GM18868 (cell line): ENCODE measurements at regions not wholly inside any gene's neighbourhood (a gene's known extent, or its start where the extent isn't known, plus 50 kb on each side); places are given as distances from the start of the nearest gene placed in this dataset.

Experiments
- ATAC-seq: cut with Tn5 transposase; IDR thresholded peaks from one replicate; pipeline ENCODE4 v1.9.1; 2021; ENCODE audit warnings: mild to moderate bottlenecking, moderate library complexity; ENCODE audit not compliant: unreplicated experiment

GRCh38 chr15:69782809-69783208, 314.9 kb downstream of the TLE3 start:
- ATAC-seq = no peak

DNA sequence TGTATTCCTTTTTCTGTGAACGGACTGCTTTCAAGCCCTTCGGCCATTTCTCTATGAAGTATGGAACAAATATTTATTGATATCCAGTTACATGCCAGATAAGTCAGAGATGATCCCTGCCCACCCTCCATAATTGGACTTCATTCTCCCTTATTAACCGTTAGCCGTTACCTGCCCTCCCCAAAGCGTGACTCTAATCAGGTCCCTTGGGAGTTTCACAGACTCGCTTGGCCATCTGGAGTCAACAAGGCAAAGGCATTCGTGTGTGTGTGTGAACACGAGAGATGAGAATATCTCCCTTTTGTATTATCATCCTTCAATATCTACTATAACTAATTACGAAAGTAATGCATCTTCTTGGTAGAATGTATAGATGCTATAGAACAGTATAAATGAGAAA, 314.5 kb downstream of the TLE3 start:
- ATAC-seq = no peak

- ATAC-seq = no peak
Observed at GRCh38 chr15:69784798-69785566, 312.7 kb downstream of the TLE3 start.

- ATAC-seq = no peak
Observed at GRCh38 chr15:69786136-69786701, 311.5 kb downstream of the TLE3 start.

- no peak for ATAC-seq
Observed at GRCh38 chr15:69787791-69788190, 309.9 kb downstream of the TLE3 start.

- no peak for ATAC-seq
Observed at GRCh38 chr15:69789648-69790393, 307.9 kb downstream of the TLE3 start.

DNA sequence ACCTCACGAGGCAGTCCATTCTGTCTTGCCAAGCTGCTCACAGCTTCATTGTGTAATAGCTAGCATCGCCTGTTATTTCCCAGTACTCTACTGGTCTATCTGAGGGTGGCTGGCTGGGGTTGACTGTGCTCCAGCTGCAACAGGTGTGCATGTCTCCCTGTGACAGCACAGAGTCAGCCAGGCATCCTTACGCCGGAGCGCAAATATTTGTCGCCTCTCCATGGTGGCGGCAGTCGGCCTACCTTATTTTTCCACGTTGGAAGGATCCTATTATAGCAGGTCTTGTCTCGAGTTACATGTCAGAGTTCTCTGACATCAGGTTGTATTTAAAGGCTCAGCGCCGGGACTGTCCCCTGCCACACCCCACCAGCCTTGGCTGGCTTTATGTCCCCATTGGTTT, 307.1 kb downstream of the TLE3 start:
- no peak for ATAC-seq

DNA sequence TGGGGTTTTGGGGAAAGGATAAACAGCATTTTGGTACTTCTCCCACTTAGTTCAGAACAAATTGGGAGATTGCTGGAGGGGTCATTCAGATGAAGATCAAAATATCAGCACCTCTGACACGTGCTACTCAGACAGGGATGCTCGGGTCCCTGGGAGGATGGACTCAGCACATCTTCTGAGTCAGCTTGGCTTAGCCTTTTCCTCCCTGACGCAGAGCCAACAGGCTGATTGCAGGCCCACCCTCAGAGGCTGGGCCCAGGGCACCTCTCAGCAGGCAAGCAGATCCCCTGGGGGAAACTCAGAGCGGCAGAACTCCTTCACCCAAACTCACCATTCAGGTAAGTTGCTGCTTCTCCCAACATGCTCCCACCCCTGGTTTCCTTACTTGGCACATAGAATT, 304.9 kb downstream of the TLE3 start:
- no peak for ATAC-seq

- no peak for ATAC-seq
Observed at GRCh38 chr15:69793431-69793780, 304.3 kb downstream of the TLE3 start.

DNA sequence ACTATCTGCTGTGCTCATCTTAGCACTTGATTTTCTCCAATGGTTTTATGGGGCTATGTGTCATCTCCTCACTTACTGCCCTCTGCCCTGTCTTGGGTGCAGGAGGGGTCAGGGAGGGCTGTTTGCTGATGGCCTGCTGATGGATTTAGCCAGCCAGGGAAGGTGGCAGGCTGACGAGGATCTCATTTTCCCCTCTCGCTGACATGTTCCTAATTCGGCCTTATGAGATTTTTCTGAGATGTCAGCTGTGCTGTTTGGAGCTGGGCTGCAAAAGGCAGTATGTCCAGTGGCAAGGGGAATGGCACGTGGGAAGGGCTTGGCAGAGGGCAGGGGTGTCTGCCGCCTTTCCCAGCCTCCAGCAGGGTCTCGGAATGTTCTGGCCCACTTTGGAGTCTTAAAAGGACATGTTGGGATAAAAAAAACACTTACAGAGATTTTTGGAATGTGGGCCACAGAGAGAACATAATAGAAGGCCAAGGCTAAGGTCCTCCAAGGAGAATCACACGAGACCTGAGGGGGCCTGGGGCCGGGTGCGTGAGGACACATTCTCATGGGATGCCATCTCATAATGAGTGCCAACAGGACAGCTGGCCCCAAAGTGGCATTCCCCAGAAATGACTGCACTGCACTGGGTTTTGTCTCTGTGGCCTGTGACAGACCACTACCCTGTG, 303.8 kb downstream of the TLE3 start:
- ATAC-seq = no peak

GRCh38 chr15:69794645-69795469, 302.9 kb downstream of the TLE3 start:
- no peak for ATAC-seq

- no peak for ATAC-seq
Observed at GRCh38 chr15:69795601-69796000, 302.1 kb downstream of the TLE3 start.

DNA sequence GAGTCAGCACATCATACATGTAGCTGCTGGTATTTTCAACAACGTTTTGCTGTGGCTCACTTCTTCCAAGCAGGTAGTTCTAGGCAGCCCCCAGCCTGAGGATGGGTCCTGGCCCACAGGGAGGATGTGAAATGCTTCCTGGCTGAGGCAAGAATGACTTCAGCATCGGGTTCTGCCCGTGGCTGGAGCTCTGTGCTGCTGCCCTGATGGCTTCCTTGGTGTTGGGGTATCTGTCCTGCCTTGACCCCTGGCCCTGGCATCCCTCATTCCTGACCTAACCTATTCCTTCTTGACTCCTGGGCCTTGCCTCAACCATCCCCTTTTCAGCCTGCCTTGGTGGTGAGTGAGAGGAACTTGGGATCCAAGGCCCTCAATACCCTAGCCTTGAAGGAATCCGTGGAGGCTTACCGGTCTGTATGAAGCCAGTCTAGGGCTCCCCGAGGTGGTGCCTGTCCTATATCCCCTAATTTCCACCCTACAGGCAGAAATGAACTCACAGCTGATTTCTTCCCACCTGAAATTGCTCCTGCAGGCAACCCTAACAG, 300.6 kb downstream of the TLE3 start:
- no peak for ATAC-seq

DNA sequence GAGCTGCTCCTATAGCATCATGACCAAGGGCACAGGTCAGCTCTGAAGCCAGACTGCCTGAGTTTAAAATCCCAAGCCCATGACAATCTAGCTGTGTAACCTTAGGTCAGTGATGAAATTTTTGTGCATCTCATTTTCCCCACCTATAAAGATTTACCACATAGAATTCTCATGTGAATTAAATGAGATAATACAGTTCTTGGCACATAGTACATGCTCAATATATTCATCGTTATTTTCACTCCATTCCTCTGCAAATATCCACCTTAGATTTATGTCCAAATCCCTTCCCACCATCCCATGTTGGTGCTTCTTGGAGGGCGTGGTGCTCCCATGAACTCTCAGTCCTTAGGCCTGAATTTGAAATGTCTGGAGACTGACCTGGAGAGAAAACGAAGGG, 300.1 kb downstream of the TLE3 start:
- no peak for ATAC-seq

GRCh38 chr15:69798481-69799250, 299.1 kb downstream of the TLE3 start:
- ATAC-seq = no peak

DNA sequence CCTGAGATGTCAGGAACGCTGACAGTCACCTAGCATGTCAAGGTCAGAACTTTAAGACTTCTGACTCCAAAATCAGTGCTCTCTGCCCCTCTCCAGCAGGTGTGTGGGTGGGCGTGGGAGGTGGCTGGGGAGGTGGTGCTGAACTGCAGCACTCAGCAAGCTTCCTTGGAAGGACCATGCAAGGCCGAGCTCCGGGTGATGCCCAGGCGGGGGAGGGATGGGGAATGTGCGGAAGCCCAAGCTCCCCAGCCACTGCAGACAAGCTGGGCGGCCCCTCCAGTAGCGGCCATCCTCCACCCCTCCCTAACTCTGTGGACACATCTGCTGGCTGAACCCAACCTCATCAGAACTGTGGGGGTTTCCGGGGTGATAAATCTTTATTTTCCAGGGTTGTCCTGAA, 296.6 kb downstream of the TLE3 start:
- ATAC-seq = no peak

DNA sequence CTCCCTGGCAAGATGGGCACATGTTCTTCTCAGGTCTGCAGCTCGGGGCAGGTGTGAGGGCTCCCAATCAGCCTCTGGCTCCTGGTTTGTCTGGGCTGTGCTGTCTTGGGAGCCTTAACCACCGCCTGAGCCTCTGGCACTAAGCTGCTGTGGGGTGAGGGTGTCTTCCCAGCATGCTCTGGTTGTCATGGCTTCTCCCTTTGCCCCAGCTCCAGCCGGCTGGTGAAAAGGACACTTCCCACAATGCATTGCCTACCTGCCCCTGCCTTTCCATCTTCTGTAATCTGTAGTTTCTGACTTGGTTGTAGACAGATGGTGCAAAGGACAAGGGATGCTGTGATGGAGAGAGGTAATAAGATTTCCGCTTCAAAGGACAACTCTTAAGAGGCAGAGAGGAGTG, 295.3 kb downstream of the TLE3 start:
- no peak for ATAC-seq

- no peak for ATAC-seq
Observed at GRCh38 chr15:69804786-69805185, 292.9 kb downstream of the TLE3 start.

- no peak for ATAC-seq
Observed at GRCh38 chr15:69805248-69805953, 292.3 kb downstream of the TLE3 start.
